ENCODE measurements at regions not wholly inside any gene's neighbourhood (a gene's known extent, or its start where the extent isn't known, plus 50 kb on each side); places are given as distances from the start of the nearest gene placed in this dataset.
"Not testable (repeated sequence)": the region's sequence is repeated elsewhere in the genome, so short reads cannot be mapped to it uniquely, and the experiment has no call there.

- Histone ChIP-seq H3K36me3 (ENCODE audit: low read length) (no peaks in the 10 kb centered on the region), H3K4me3 (ENCODE audit: insufficient read depth, low read length, poor library complexity, severe bottlenecking) (no peak overlapping the region), H3K9ac (ENCODE audit: low read length) (no peak overlapping the region), H3K27ac (ENCODE audit: low read depth, low read length) (no peak overlapping the region), H3K9me3 (ENCODE audit: insufficient read depth, low read length) (no peaks in the 10 kb centered on the region), H3K4me2 (ENCODE audit: low read depth, low read length, poor library complexity, severe bottlenecking) (no peak overlapping the region), H4K20me1 (ENCODE audit: low read depth, low read length) (no peaks in the 10 kb centered on the region), H2AFZ (ENCODE audit: low read depth, low read length, severe bottlenecking) (no peak overlapping the region), H3K9me2 (replicated peaks; ENCODE audit: insufficient read depth, low read length) (no peaks in the 10 kb centered on the region), H3K27me3 (ENCODE audit: low read length) (no peaks in the 10 kb centered on the region), H3F3A (ENCODE audit: insufficient read depth) (no peaks in the 10 kb centered on the region), H3K79me2 (ENCODE audit: insufficient read depth, low read length) (no peaks in the 10 kb centered on the region)
- TF ChIP-seq CTCF (IDR thresholded peaks at IDR 0.05; ENCODE audit: insufficient read depth, low read length, poor library complexity, severe bottlenecking) (no peak), EZH2phosphoT487 (conservative IDR thresholded peaks at IDR 0.05; ENCODE audit: low read length) (no peak)
Observed at GRCh38 chr3:115212615-115213014, 65.5 kb upstream of the ZBTB20 start.

GRCh38 chr3:115213052-115213451 lies 66.0 kb upstream of the ZBTB20 start:
- H4K20me1 ChIP-seq (ENCODE audit: low read depth, low read length); H3K9me3 ChIP-seq (ENCODE audit: insufficient read depth, low read length); H3K9ac ChIP-seq (ENCODE audit: low read length); H3K36me3 ChIP-seq (ENCODE audit: low read length); H3K4me2 ChIP-seq (ENCODE audit: low read depth, low read length, poor library complexity, severe bottlenecking); H3K27me3 ChIP-seq (ENCODE audit: low read length); H3F3A ChIP-seq (ENCODE audit: insufficient read depth); H2AFZ ChIP-seq (ENCODE audit: low read depth, low read length, severe bottlenecking); H3K4me3 ChIP-seq (ENCODE audit: insufficient read depth, low read length, poor library complexity, severe bottlenecking); H3K9me2 ChIP-seq (replicated peaks; ENCODE audit: insufficient read depth, low read length); H3K27ac ChIP-seq (ENCODE audit: low read depth, low read length); H3K79me2 ChIP-seq (ENCODE audit: insufficient read depth, low read length): not testable (repeated sequence)

GRCh38 chr3:115217292-115217677 lies 70.2 kb upstream of the ZBTB20 start:
- H3K79me2 ChIP-seq (ENCODE audit: insufficient read depth, low read length) = no peaks in the 10 kb centered on the region
- TF ChIP-seq EZH2phosphoT487 (conservative IDR thresholded peaks at IDR 0.05; ENCODE audit: low read length) = no peak
- TF ChIP-seq CTCF (IDR thresholded peaks at IDR 0.05; ENCODE audit: insufficient read depth, low read length, poor library complexity, severe bottlenecking) = no peak
- H3K27me3 ChIP-seq (ENCODE audit: low read length) = no peaks in the 10 kb centered on the region
- H3K4me3 ChIP-seq (ENCODE audit: insufficient read depth, low read length, poor library complexity, severe bottlenecking) = no peak overlapping the region
- no peaks in the 10 kb centered on the region for H3K9me3 ChIP-seq (ENCODE audit: insufficient read depth, low read length)
- no peak overlapping the region for H3K4me2 ChIP-seq (ENCODE audit: low read depth, low read length, poor library complexity, severe bottlenecking)
- H3K27ac ChIP-seq (ENCODE audit: low read depth, low read length) = no peak overlapping the region
- H3K9me2 ChIP-seq (replicated peaks; ENCODE audit: insufficient read depth, low read length) = no peaks in the 10 kb centered on the region
- H2AFZ ChIP-seq (ENCODE audit: low read depth, low read length, severe bottlenecking) = no peak overlapping the region
- H3K36me3 ChIP-seq (ENCODE audit: low read length) = no peaks in the 10 kb centered on the region
- H4K20me1 ChIP-seq (ENCODE audit: low read depth, low read length) = no peaks in the 10 kb centered on the region
- H3K9ac ChIP-seq (ENCODE audit: low read length) = no peak overlapping the region
- no peaks in the 10 kb centered on the region for H3F3A ChIP-seq (ENCODE audit: insufficient read depth)

- Histone ChIP-seq H2AFZ (ENCODE audit: low read depth, low read length, severe bottlenecking) (no peak overlapping the region), H3K79me2 (ENCODE audit: insufficient read depth, low read length) (no peaks in the 10 kb centered on the region), H3K4me2 (ENCODE audit: low read depth, low read length, poor library complexity, severe bottlenecking) (no peak overlapping the region), H3F3A (ENCODE audit: insufficient read depth) (no peaks in the 10 kb centered on the region), H3K27me3 (ENCODE audit: low read length) (no peaks in the 10 kb centered on the region), H3K36me3 (ENCODE audit: low read length) (no peaks in the 10 kb centered on the region), H3K27ac (ENCODE audit: low read depth, low read length) (no peak overlapping the region), H3K9me3 (ENCODE audit: insufficient read depth, low read length) (no peaks in the 10 kb centered on the region), H4K20me1 (ENCODE audit: low read depth, low read length) (no peaks in the 10 kb centered on the region), H3K9ac (ENCODE audit: low read length) (no peak overlapping the region), H3K9me2 (replicated peaks; ENCODE audit: insufficient read depth, low read length) (no peaks in the 10 kb centered on the region), H3K4me3 (ENCODE audit: insufficient read depth, low read length, poor library complexity, severe bottlenecking) (no peak overlapping the region)
- TF ChIP-seq EZH2phosphoT487 (conservative IDR thresholded peaks at IDR 0.05; ENCODE audit: low read length) = no peak
- peak; percentile 59 for TF ChIP-seq CTCF (IDR thresholded peaks at IDR 0.05; ENCODE audit: insufficient read depth, low read length, poor library complexity, severe bottlenecking)
Observed at GRCh38 chr3:115217678-115218451, 70.8 kb upstream of the ZBTB20 start.

Data from SU-DHL-6 (cell line).